EL (cell line): ENCODE measurements at regions not wholly inside any gene's neighbourhood (a gene's known extent, or its start where the extent isn't known, plus 50 kb on each side); places are given as distances from the start of the nearest gene placed in this dataset.
A peak's percentile ranks its signal among the peaks of the same experiment; 100 is the strongest.
"Not testable (repeated sequence)": the region's sequence is repeated elsewhere in the genome, so short reads cannot be mapped to it uniquely, and the experiment has no call there.

Source experiments
- DNase-seq: peaks from one replicate; pipeline ENCODE4 v3.0.0-alpha.2; 2016

GRCh38 chr1:148309940-148310500 lies 157.9 kb upstream of the NBPF11 start:
- DNase-seq: no peak

DNA sequence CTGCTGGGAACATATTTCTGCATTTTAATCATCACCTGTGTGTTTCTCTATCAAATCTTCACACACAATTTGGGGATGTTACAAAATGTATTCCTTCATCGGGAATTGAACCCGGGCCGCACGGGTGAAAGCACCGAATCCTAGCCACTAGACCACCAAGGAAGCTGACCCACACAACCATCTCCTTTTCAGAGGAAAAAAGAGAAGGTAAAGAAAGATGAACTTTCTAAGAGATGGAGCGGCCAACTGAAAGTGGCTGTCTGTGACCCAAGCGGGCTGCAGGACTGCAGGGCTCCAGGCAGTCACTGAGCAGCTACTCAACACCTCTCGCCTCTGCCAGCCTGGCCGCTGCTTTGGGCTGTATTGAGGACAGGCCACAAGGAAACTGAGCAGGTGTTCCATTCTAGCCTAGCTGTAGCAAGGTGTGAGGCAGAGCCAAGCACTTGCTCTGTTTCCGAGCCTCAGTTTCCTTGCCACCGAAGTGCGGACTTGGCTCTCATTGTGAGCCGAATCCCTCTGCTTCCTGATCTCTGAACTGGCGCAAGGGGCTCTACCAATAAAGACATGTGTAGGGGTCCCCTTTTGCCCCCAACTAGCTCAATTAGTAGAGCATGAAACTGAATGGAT lies 156.9 kb upstream of the NBPF11 start:
- DNase-seq: peak; percentile 54

DNA sequence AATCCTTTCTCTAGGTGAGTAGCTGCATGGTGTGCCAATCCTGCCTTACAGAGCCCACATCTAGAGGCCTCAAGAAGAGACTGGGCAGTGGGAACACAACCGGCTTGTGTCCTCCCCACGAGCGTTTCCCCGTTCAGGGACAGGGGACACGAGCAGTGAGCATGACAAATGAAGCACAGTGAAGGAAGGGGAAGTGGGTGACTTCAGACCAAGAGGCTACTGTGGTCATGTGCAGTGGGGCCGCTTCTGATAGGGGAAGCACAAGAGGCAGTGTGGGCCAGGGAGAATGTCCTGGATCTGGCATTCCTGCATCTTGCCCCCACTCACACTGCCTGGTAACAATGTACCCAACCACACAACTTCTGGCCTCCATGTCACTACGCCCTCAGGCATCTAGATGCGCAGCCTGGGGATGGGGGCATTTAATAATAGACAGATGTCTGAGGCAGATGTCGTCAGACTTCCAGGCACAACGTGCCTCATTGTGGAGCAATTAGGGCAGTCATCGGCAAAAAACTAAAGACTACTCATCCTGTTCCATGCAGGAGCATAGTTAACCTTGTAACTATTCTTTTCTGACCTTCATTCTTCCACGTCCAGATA lies 155.6 kb upstream of the NBPF11 start:
- no peak for DNase-seq

DNA sequence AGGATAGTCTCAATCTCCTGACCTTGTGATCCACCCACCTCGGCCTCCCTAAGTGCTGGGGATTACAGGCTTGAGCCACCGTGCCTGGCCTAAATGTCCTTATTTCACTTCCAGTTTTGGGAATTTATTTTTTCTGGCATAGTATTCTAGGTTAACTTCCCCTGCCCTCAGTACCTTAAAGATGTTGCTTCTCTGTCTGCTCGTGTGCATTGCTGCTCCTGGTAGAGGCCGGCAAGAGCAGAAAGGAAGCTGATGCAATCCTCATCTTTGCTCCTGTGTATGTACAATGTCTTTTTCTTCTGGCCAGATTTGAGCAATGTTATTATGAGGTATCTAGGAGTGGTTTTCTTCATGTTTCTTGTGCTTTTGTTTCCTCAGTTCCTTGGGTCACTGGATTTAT lies 152.9 kb upstream of the NBPF11 start:
- not testable (repeated sequence) for DNase-seq

- DNase-seq: not testable (repeated sequence)
These were observed 150.7 kb upstream of the NBPF11 start for GRCh38 chr1:148302586-148303364.

DNA sequence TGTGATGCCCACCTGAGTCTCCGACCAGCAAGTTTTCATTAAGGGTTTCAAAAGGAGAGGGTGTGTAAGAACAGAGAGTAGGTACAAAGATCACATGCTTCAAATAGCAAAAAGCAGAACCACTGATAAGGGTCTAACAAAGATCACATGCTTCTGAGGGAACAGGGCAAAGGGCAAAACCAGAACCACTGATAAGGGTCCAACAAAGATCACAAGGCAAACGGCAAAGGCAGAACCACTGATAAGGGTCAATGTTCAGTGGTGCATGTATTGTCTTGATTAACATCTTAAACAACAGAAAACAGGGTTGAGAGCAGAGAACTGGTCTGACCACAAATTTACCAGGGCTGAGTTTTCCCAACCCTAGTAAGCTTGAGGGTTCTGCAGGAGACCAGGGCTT lies 145.8 kb upstream of the NBPF11 start:
- DNase-seq: not testable (repeated sequence)

GRCh38 chr1:148296511-148296910 lies 144.4 kb upstream of the NBPF11 start:
- no peak for DNase-seq

DNA sequence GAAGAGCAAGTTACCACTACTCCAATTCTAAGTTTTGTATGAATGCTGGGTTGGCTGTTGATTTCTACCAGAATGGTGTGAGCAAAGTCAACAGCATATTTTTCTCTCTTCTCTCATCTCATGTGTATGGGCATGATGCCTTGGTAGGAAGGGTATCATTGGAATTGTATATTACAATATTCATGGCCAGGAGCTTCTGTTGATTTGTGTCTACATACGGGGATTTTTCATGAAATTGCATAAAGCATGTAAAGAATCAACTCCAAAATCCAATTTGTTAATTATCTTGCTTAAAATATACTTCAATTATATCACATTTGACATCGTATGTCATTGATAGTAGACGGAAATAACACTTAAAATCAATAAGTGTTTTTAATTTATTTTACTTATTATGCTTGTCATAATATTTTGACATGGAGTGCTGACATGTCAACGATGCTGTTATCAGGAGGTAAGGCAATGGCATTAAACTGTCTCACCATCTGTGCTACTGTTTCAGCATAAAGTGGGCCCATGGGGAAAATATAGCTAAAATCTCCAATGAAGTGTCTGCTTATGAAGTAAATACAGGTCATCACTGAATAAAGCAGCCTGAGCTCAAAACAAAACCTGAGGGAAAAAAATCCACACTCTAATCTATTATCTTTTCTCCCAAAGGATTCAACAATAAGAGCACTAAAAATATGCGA lies 142.2 kb upstream of the NBPF11 start:
- no peak for DNase-seq

DNA sequence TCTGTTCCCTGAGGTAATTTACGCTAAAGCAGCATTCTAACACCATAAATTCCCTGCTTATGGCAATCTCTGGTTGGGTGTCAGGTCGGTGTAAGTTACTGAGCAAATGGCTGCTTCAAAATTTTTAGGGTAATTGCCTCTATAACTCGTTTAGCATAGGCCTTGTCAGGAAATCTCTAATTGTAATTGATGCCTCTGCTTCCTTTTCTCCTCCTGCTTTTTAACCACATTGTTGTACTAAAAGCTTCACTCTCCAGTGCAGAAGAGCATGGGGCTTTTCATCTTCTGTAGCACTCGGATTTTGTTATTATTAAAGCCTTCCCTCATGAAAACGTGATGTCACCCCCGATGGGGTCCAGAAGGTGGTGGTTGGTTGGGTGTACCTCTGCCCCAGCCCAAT lies 141.6 kb upstream of the NBPF11 start:
- DNase-seq: no peak

- no peak for DNase-seq
These were observed 140.8 kb upstream of the NBPF11 start for GRCh38 chr1:148292915-148293314.

DNA sequence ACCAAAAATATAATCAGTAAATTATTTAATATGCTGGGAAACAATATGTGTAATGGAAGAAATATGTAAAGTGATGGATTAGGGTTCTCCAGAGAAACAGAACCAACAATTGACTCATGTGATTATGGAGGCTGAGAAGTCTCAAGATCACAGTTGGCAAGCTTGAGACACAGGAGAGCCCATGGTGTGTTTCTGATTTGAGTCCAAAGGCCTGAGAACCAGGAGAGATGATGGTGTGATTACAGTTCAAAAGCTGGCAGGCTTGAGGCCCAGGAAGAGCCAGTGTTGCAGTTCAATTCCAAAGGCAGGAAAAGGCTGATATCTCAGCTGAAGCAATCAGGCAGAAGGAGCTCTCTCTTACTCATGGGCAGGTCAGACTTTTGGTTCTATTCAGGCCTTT lies 138.8 kb upstream of the NBPF11 start:
- DNase-seq: no peak

- DNase-seq: no peak
These were observed 137.6 kb upstream of the NBPF11 start for GRCh38 chr1:148289647-148290046.

GRCh38 chr1:148285946-148286345 lies 133.9 kb upstream of the NBPF11 start:
- not testable (repeated sequence) for DNase-seq

DNA sequence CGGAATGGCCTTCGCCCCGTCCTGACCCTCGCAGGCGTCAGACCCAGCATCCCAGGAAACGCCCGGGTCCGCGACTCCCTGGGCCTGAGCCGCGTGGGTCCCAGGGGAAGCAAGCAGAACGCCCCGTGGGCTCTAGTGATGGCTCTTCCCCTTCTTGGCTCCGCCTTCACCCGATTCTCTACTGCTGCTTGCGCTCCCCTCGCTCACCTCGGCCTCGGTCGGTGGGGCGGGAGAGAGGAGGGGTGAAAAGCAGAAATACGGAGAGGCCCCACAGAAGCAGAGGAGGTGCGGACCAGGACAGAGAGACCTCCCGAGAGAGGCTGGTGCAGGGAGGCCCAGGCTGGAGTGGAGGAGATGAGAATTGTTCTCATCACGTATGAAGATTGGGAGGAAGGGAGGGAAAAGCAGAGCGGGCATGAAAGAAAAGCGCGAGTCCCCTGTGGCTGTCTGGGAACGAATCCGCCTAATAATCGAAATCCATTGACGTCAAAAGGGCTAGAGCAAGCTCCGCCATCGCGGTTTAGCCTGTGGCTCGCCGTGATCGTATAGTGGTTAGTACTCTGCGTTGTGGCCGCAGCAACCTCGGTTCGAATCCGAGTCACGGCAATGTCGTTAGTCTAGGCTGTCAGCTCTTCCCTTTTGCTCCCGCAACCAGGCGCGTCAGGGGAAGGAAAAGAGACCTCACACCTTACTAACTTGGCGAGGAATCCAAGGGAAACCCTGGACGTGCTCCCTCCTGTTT lies 128.9 kb upstream of the NBPF11 start:
- DNase-seq: not testable (repeated sequence)

DNA sequence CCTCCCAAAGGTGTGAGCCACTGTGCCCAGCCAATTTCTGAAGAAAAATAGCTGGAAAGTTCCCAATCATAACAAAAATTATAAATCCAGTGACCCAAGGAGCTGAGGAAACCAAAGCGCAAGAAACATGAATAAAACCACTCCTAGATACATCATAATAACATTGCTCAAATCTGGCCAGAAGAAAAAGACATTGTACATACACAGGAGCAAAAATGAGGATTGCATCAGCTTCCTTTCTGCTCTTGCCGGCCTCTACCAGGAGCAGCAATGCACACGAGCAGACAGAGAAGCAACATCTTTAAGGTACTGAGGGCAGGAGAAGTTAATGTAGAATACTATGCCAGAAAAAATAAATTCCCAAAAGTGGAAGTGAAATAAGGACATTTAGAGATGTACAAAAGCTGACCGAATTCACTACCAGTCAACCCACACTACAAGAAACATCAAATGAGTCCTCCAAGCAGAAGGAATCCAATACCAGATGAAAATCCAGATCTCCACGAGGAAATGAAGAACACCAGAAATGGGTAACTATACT lies 127.0 kb upstream of the NBPF11 start:
- not testable (repeated sequence) for DNase-seq

DNA sequence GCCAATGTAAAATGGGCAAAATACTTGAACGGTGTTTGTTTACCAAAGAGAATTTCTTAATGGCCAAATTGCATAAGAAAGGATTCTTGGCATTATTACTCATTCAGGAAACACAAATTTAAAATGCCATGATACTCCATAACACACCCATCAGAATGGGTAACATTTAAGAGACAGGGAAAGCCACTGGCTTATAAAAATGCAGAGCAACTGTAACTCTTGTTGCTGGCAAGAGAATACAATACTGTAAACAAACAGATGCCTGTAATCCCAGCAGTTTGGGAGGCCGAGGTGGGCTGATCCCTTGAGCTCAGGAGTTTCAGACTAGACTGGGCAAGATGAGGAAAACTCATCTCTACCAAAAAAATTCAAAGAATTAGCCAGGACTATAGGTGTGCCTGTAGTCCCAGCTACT lies 125.8 kb upstream of the NBPF11 start:
- DNase-seq: peak; percentile 56

GRCh38 chr1:148267066-148267465 lies 115.0 kb upstream of the NBPF11 start:
- DNase-seq: not testable (repeated sequence)

DNA sequence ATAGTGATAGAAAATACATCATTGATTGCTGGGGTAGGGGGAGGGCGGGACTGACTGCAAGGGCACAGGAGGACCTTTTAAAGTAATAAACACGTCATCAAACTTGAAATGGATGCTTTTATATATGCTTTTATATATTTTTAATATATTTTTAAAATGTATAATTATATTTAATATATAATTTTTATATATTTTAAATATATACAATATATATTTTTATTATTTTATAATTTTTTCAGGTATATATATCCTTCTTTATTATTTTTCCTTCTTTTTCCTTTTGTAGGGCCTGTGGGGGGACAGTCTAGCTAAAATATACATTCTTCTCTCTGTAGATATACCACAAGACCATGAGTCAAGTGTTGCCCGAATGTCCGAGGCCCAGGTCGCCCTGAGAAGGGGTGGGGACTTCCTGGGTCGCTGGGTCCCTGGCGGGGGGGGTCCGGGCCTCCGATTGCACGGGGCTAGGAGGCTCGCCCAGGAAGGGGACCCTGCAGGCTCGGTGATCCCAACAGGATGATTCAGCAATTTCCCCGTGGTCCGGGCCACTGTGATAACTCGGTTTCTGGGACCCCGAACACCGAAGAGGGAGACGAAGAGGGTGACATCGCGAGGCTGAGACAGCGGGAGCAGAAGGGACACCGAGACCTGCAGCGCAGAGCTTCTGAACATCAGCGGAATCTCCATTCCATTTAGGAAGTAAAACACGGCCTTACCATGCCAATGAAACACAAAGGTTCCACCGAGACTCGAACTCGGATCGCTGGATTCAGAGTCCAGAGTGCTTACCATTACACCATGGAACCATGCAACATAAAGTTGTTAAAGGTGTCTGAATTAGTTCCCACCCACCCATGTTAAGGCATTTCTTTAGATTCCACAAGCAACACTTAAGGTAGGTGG lies 112.5 kb upstream of the NBPF11 start:
- peak; percentile 89 for DNase-seq

DNA sequence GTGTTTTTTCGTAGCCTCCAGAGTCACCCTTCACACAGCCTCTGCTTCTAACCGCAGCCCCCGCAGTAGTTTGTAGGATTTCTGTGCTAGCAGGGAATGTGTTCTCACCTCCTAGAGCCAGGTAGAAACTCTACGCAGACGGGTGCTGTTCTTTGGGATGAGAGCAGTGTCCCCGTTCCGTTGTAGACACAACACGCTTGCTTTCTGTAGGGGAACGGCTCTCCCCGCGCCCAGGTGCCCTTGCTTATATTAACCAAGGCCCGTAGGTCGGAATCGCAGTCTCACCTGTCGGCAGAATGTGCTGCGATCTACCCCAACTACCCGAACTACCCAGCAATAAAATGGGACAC lies 111.8 kb upstream of the NBPF11 start:
- no peak for DNase-seq

DNA sequence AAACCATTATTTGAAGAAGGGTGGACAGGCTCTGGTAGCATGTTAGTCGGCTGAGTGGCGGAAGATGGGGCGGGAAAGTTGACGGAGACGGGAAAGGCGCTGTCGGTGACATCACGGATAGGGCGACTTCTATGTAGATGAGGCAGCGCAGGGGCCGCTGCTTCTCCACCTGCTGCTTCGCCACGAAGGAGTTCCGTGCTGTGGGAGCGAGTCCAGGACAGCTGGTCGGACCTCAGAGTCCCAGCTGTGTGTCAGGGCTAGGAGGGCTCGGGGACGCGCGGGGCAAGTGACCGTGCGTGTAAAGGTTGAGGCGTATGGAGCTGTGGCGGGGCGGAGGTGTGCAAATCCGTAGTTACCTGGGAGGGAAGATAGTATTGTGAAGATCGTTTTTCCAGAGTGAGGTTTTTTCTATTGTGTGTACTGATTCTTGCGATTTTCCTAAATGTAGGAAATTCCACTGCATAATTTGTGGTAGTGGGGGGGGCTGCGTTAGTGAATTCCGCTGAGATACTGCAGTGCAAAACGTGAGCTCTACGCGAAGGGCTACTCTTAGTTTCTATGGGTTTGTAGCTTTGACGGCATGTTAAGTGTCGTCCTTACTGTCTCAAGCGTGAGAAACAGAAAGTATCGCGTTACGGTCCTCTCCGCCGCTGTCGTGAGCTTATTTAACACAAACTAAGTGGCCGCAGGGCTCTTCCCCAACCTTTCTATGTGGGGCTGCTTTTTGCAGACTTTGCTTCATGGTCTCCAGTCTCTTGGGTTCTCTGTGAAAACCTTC lies 111.2 kb upstream of the NBPF11 start:
- peak; percentile 81 for DNase-seq
